K562 (cell line): ENCODE measurements at regions not wholly inside any gene's neighbourhood (a gene's known extent, or its start where the extent isn't known, plus 50 kb on each side); places are given as distances from the start of the nearest gene placed in this dataset.

ENCODE experiments used
- ATAC-seq: fragments of 200-7000 bp; cut with Tn5 transposase; 3 replicates; pipeline ENCODE4 v1.9.1; 2020; ENCODE audit warnings: moderate library complexity
- BruUV-seq: library from RNA; stranded (reverse); fragments of 400-500 nt; replicated peaks from 2 replicates; lab custom pipeline; 2021; lab: Mats Ljungman, UMichigan
- CTCF ChIA-PET: fragments of 300-600 bp; formaldehyde crosslinking; extraction: SDS; loops from one replicate; lab custom pipeline; 2021; ENCODE audit warnings: low intra/inter-chr PET ratio; lab: Yijun Ruan, JAX
- POLR2A ChIA-PET: fragments of 300-600, 350-650 bp; sonication (Branson Sonifier 250); formaldehyde crosslinking; extraction: SDS; loops from one replicate; lab custom pipeline; 2021; ENCODE audit warnings: antibody characterized with exemption, inconsistent platforms; lab: Yijun Ruan, JAX
- DNase-seq, 4 experiments: peaks; one replicate each; pipeline versions ENCODE4 v3.0.0 to v3.0.0-alpha.2; 2011 to 2018; ENCODE audit warnings: low spot score in 3 of 4, mixed read lengths in 3 of 4; ENCODE audit errors: extremely low read depth in 1 of 4
- FAIRE-seq: peaks from 2 replicates; lab custom pipeline; 2011; peaks lifted over from hg19 to GRCh38; lab: Jason Lieb, UNC
- H2AFZ ChIP-seq: 2 replicates; pipeline ENCODE4 v1.6.0; 2011; ENCODE audit warnings: low read depth, low read length, control low read depth, inconsistent platforms
- H3K27ac ChIP-seq: fragments of 200-600 bp; 3 replicates; pipeline ENCODE4 v1.8.0; 2011; ENCODE audit warnings: low read depth, mild to moderate bottlenecking, control low read depth, inconsistent platforms, low read length, moderate library complexity, mixed read lengths; ENCODE audit errors: extremely low read depth
- H3K27me3 ChIP-seq, 2 experiments: fragments of 300-600 bp in 1 of 2; 2 replicates in 1 of 2; 3 replicates in 1 of 2; pipeline versions ENCODE4 v1.6.0 to v1.8.0; 2011; ENCODE audit warnings: inconsistent platforms in 2 of 2, low read length in 2 of 2, mild to moderate bottlenecking in 1 of 2, mixed read lengths in 1 of 2, moderate library complexity in 1 of 2; ENCODE audit not compliant: control insufficient read depth in 2 of 2, insufficient read depth in 2 of 2
- H3K36me3 ChIP-seq: fragments of 300-600 bp; 3 replicates; pipeline ENCODE4 v1.8.0; 2011; ENCODE audit warnings: mild to moderate bottlenecking, low read length, inconsistent platforms; ENCODE audit not compliant: control insufficient read depth, insufficient read depth
- H3K4me1 ChIP-seq, 2 experiments: fragments of 200-600 bp in 1 of 2; replicated peaks in 1 of 2; 2 replicates in 1 of 2; 3 replicates in 1 of 2; pipeline versions ENCODE4 v1.5.1 to v1.8.0; 2011; ENCODE audit warnings: inconsistent platforms in 2 of 2, low read length in 2 of 2, mild to moderate bottlenecking in 1 of 2, mixed read lengths in 1 of 2, moderate library complexity in 1 of 2; ENCODE audit not compliant: control insufficient read depth in 2 of 2, insufficient read depth in 2 of 2
- H3K4me2 ChIP-seq: 2 replicates; pipeline ENCODE4 v1.6.1; 2011; ENCODE audit warnings: low read length, control low read depth, inconsistent platforms, mixed read lengths; ENCODE audit not compliant: insufficient read depth
- H3K4me3 ChIP-seq: fragments of 200-600 bp; sonication (generic), shearing (Covaris generic); 2 replicates; pipeline ENCODE4 v1.5.1; 2016; ENCODE audit warnings: control low read depth, inconsistent platforms
- H3K79me2 ChIP-seq: fragments of 200-600 bp; 3 replicates; pipeline ENCODE4 v1.8.0; 2011; ENCODE audit warnings: low read length, inconsistent platforms; ENCODE audit not compliant: control insufficient read depth, insufficient read depth
- H3K9ac ChIP-seq, 2 experiments: 2 replicates each; pipeline versions ENCODE4 v1.6.0 to v1.6.1; 2011; ENCODE audit warnings: low read depth in 2 of 2, low read length in 2 of 2, control low read depth in 1 of 2, inconsistent platforms in 1 of 2, mild to moderate bottlenecking in 1 of 2, mixed read lengths in 1 of 2; ENCODE audit not compliant: insufficient read depth in 1 of 2
- H3K9me1 ChIP-seq: one replicate; pipeline ENCODE4 v1.6.0; 2011; ENCODE audit warnings: inconsistent platforms, mild to moderate bottlenecking, low read length, moderate library complexity; ENCODE audit not compliant: control insufficient read depth, insufficient read depth
- H3K9me3 ChIP-seq: replicated peaks from 2 replicates; pipeline ENCODE4 v1.5.1; 2011; ENCODE audit warnings: low read depth, low read length, inconsistent platforms; ENCODE audit not compliant: control insufficient read depth, insufficient read depth
- H4K20me1 ChIP-seq: replicated peaks from 2 replicates; pipeline ENCODE4 v1.6.1; 2011; ENCODE audit warnings: low read length, inconsistent platforms, mixed read lengths; ENCODE audit not compliant: control insufficient read depth, insufficient read depth
- E2F5 ChIP-seq: sonication (generic); formaldehyde crosslinking; IDR thresholded peaks from 2 replicates; pipeline ENCODE4 v1.8.0; 2022; ENCODE audit warnings: mild to moderate bottlenecking, missing genetic modification reagents
- POLR2B ChIP-seq: fragments of 450-650 bp; IDR thresholded peaks from 2 replicates; pipeline ENCODE4 v1.6.1; 2018; ENCODE audit warnings: low read depth; ENCODE audit not compliant: partially characterized antibody
- ZNF75A ChIP-seq: fragments of 450-650 bp; formaldehyde crosslinking; IDR thresholded peaks from 2 replicates; pipeline ENCODE4 v1.4.0; 2020; ENCODE audit warnings: mild to moderate bottlenecking
- WGBS: fragments of 100-300 bp; shearing (Covaris generic); methylation state at CpG from one replicate; pipeline ENCODE4 v1.1.6; 2016; ENCODE audit warnings: low coverage, mixed read lengths; ENCODE audit not compliant: insufficient coverage; ENCODE audit errors: missing lambda C conversion rate; 5-methylcytosine and 5-hydroxymethylcytosine counted together
- in situ Hi-C: fragments of 300-500 bp; cut with MboI; formaldehyde crosslinking; loops from 4 replicates; pipeline ENCODE4 v1.15.0; 2018; ENCODE audit warnings: inconsistent platforms, mixed read lengths
- intact Hi-C: fragments of 100-400 bp; cut with micrococcal nuclease; formaldehyde crosslinking; loops from 2 replicates; pipeline ENCODE4 v1.14.2; 2022
- TF ChIP-seq, protein P1 (sequence below): sonication (generic); formaldehyde crosslinking; IDR thresholded peaks from 2 replicates; pipeline ENCODE4 v1.8.1; 2022; ENCODE audit warnings: missing genetic modification reagents

DNA sequence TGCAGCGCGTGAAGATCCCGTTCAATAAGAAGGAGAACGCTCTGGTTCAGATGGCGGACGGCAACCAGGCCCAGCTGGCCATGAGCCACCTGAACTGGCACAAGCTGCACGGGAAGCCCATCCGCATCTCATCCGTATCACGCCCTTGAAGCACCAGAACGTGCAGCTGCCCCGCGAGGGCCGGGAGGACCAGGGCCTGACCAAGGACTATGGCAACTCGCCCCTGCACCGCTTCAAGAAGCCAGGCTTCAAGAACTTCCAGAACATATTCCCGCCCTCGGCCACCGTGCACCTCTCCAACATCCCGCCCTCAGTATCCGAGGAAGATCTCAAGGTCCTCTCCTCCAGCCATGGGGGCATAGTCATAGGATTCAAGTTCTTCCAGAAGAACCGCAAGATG lies 131.9 kb upstream of the FUT8 start:
- BruUV-seq: no TSS peak
- ChIA-PET POLR2A (no interaction called here), CTCF (no interaction called here)
- no peak for TF ChIP-seq ZNF75A
- TF ChIP-seq, protein P1, sequence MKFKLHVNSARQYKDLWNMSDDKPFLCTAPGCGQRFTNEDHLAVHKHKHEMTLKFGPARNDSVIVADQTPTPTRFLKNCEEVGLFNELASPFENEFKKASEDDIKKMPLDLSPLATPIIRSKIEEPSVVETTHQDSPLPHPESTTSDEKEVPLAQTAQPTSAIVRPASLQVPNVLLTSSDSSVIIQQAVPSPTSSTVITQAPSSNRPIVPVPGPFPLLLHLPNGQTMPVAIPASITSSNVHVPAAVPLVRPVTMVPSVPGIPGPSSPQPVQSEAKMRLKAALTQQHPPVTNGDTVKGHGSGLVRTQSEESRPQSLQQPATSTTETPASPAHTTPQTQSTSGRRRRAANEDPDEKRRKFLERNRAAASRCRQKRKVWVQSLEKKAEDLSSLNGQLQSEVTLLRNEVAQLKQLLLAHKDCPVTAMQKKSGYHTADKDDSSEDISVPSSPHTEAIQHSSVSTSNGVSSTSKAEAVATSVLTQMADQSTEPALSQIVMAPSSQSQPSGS: no peak
- TF ChIP-seq E2F5 (CRISPR knock-in tag): no peak
- TF ChIP-seq POLR2B: no peak
- ATAC-seq (no peak; the same call in 1 of the 3 replicates), DNase-seq (no peak), FAIRE-seq (no peak)
- Histone ChIP-seq H3K9ac (no peak overlapping the region), H3K4me2 (no peak overlapping the region; the same call in 1 of the 2 replicates), H3K4me3 (no peak overlapping the region), H2AFZ (no peak overlapping the region), H3K9me1 (no peaks in the 10 kb centered on the region), H3K27me3 (no peaks in the 10 kb centered on the region), H3K4me1 (peaks cover 0 to 7% of the 10 kb centered on the region in 2 experiments; a peak in 3 of 5 replicates), H4K20me1 (no peaks in the 10 kb centered on the region), H3K9me3 (no peaks in the 10 kb centered on the region), H3K79me2 (no peaks in the 10 kb centered on the region), H3K36me3 (no peaks in the 10 kb centered on the region), H3K27ac (no peak overlapping the region)
- 75% methylated on average over 19 of the region's 22 CpGs for WGBS
- in situ Hi-C loops (no loop called here), intact Hi-C loops (loop anchor here (10.0 kb wide), 1 partner anchor 324 kb away; no protein-coding TSS in a partner anchor)
